ENCODE measurements at regions not wholly inside any gene's neighbourhood (a gene's known extent, or its start where the extent isn't known, plus 50 kb on each side); places are given as distances from the start of the nearest gene placed in this dataset.

DNA sequence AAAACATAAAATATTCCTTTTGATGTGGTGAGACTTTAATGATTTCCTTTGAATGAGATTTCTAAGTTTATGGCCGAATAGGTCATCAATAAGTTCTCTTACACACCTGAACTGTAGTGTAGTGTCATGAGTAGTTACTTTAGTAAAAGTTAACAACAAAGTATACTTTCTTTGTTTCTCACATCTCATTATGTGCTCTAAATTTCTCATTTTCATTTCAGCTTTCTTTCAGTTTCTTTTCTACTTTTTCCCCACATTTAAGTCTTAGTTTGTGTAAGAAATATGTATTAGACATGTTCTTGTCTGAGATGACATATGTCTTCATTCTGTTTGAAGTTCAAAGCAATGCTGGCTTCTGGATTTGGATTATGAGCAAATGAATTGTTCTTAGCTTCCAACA, 348.1 kb downstream of the ANKRD7 start:
- TF ChIP-seq NFRKB (IDR thresholded peaks at IDR 0.05), result no peak
- no peak for TF ChIP-seq SUZ12 (IDR thresholded peaks at IDR 0.05)
- no peak for TF ChIP-seq L3MBTL2 (conservative IDR thresholded peaks at IDR 0.05)
- TF ChIP-seq SP1 (IDR thresholded peaks at IDR 0.05), result no peak
- no peak for TF ChIP-seq TARDBP (IDR thresholded peaks at IDR 0.05)
- TF ChIP-seq FOXK2 (IDR thresholded peaks at IDR 0.05), result no peak
- TF ChIP-seq CTBP1 (IDR thresholded peaks at IDR 0.05; ENCODE audit: borderline replicate concordance), result no peak
- TF ChIP-seq, protein P1, sequence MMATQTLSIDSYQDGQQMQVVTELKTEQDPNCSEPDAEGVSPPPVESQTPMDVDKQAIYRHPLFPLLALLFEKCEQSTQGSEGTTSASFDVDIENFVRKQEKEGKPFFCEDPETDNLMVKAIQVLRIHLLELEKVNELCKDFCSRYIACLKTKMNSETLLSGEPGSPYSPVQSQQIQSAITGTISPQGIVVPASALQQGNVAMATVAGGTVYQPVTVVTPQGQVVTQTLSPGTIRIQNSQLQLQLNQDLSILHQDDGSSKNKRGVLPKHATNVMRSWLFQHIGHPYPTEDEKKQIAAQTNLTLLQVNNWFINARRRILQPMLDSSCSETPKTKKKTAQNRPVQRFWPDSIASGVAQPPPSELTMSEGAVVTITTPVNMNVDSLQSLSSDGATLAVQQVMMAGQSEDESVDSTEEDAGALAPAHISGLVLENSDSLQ (IDR thresholded peaks at IDR 0.05), result no peak
- TF ChIP-seq ZNF384 (IDR thresholded peaks at IDR 0.05), result no peak
- no peak for TF ChIP-seq FOXM1 (IDR thresholded peaks at IDR 0.05; ENCODE audit: borderline replicate concordance)
- no peak for TF ChIP-seq BHLHE40 (IDR thresholded peaks at IDR 0.05; ENCODE audit: borderline replicate concordance)
- TF ChIP-seq FOXA1 (IDR thresholded peaks at IDR 0.05), result no peak
- TF ChIP-seq ELF4 (IDR thresholded peaks at IDR 0.05), result no peak
- no peak for TF ChIP-seq ARNT (IDR thresholded peaks at IDR 0.05)
